ENCODE measurements at regions not wholly inside any gene's neighbourhood (a gene's known extent, or its start where the extent isn't known, plus 50 kb on each side); places are given as distances from the start of the nearest gene placed in this dataset.

GRCh38 chr2:43109261-43109743 lies 117.1 kb downstream of the ZFP36L2 start:
- intact Hi-C loops (cut with DNase I) = no loop called here
- Histone ChIP-seq H3K9ac (ENCODE audit: low read depth in 2 of 2, low read length in 2 of 2) (no peak overlapping the region), H3K4me1 (peaks cover 4% of the 10 kb centered on the region), H3K27ac (peak overlapping the region; percentile 53), H3K9me3 (no peaks in the 10 kb centered on the region), H3K36me3 (no peaks in the 10 kb centered on the region), H3K27me3 (no peaks in the 10 kb centered on the region), H3K4me3 (no peak overlapping the region)
- no peak for TF ChIP-seq CTCF (IDR thresholded peaks at IDR 0.05)
- no peak for DNase-seq

GRCh38 chr2:43107679-43108078 lies 118.7 kb downstream of the ZFP36L2 start:
- H3K4me1 ChIP-seq = no peaks in the 10 kb centered on the region
- H3K27ac ChIP-seq = peak overlapping the region; percentile 71
- no peak overlapping the region for H3K9ac ChIP-seq (ENCODE audit: low read depth in 2 of 2, low read length in 2 of 2)
- intact Hi-C loops (cut with DNase I) = no loop called here
- no peak overlapping the region for H3K4me3 ChIP-seq
- TF ChIP-seq CTCF (IDR thresholded peaks at IDR 0.05) = no peak
- H3K27me3 ChIP-seq = no peaks in the 10 kb centered on the region
- H3K9me3 ChIP-seq = no peaks in the 10 kb centered on the region
- no peaks in the 10 kb centered on the region for H3K36me3 ChIP-seq
- DNase-seq = no peak

- H3K4me1 ChIP-seq = no peaks in the 10 kb centered on the region
- no peak for DNase-seq
- H3K9ac ChIP-seq (ENCODE audit: low read depth in 2 of 2, low read length in 2 of 2) = peak overlapping the region; percentile 27 to 48
- no peak overlapping the region for H3K4me3 ChIP-seq
- H3K9me3 ChIP-seq = no peaks in the 10 kb centered on the region
- intact Hi-C loops (cut with DNase I) = no loop called here
- no peak for TF ChIP-seq CTCF (IDR thresholded peaks at IDR 0.05)
- peak overlapping the region; percentile 71 for H3K27ac ChIP-seq
- no peaks in the 10 kb centered on the region for H3K36me3 ChIP-seq
- H3K27me3 ChIP-seq = no peaks in the 10 kb centered on the region
Measured at GRCh38 chr2:43106559-43107527, 119.6 kb downstream of the ZFP36L2 start.

- H3K9ac ChIP-seq (ENCODE audit: low read depth in 2 of 2, low read length in 2 of 2) = peak overlapping the region; percentile 27 to 48
- no peak for TF ChIP-seq CTCF (IDR thresholded peaks at IDR 0.05)
- intact Hi-C loops (cut with DNase I) = no loop called here
- peak; percentile 67 for DNase-seq
- H3K4me1 ChIP-seq = no peaks in the 10 kb centered on the region
- no peaks in the 10 kb centered on the region for H3K9me3 ChIP-seq
- H3K27me3 ChIP-seq = no peaks in the 10 kb centered on the region
- peak overlapping the region; percentile 71 for H3K27ac ChIP-seq
- H3K4me3 ChIP-seq = no peak overlapping the region
- H3K36me3 ChIP-seq = no peaks in the 10 kb centered on the region
Measured at GRCh38 chr2:43105586-43106558, 120.5 kb downstream of the ZFP36L2 start.

- H3K27me3 ChIP-seq = no peaks in the 10 kb centered on the region
- no peak overlapping the region for H3K27ac ChIP-seq
- DNase-seq = no peak
- no peak overlapping the region for H3K9ac ChIP-seq (ENCODE audit: low read depth in 2 of 2, low read length in 2 of 2)
- no peaks in the 10 kb centered on the region for H3K4me1 ChIP-seq
- H3K36me3 ChIP-seq = no peaks in the 10 kb centered on the region
- no peak for TF ChIP-seq CTCF (IDR thresholded peaks at IDR 0.05)
- intact Hi-C loops (cut with DNase I) = no loop called here
- no peaks in the 10 kb centered on the region for H3K9me3 ChIP-seq
- H3K4me3 ChIP-seq = no peak overlapping the region
Measured at GRCh38 chr2:43104763-43105162, 121.6 kb downstream of the ZFP36L2 start.
